ENCODE measurements at regions not wholly inside any gene's neighbourhood (a gene's known extent, or its start where the extent isn't known, plus 50 kb on each side); places are given as distances from the start of the nearest gene placed in this dataset.

- no peak for TF ChIP-seq CTCF (IDR thresholded peaks at IDR 0.05)
- no peak for TF ChIP-seq POLR2A (IDR thresholded peaks at IDR 0.05)
These were observed 123.7 kb downstream of the BCHE start for GRCh38 chr3:165713479-165713878.

Measured in thyroid gland (tissue), 4 donors.